ENCODE measurements at regions not wholly inside any gene's neighbourhood (a gene's known extent, or its start where the extent isn't known, plus 50 kb on each side); places are given as distances from the start of the nearest gene placed in this dataset.

DNA sequence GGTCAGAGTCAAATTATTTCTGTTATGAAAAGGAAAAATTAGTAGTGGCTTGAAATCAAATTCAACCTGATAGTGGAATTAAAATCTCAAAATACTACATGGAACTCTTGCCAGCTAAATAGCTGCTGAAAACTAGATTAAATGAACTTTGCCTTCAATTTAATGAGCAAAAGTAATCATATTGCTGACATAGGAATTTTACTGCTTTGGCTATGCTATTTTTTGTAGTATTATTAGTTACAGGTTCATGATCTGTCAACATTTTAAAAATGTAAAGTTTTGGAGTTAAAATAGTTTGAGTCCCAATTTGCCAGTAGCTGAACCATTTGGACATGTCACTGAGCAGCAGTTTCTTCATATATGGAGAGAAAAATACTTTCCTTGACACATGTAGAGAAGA lies 81.4 kb downstream of the RERGL start:
- Histone ChIP-seq H3K27me3 (no peaks in the 10 kb centered on the region), H3K36me3 (no peaks in the 10 kb centered on the region), H3K4me3 (no peak overlapping the region), H3K9me3 (no peaks in the 10 kb centered on the region), H3K4me1 (no peaks in the 10 kb centered on the region), H3K27ac (no peak overlapping the region)
- intact Hi-C loops (cut with DNase I; ENCODE audit: low total_unique reads): no loop called here
- DNase-seq: no peak
- TF ChIP-seq, protein P1, sequence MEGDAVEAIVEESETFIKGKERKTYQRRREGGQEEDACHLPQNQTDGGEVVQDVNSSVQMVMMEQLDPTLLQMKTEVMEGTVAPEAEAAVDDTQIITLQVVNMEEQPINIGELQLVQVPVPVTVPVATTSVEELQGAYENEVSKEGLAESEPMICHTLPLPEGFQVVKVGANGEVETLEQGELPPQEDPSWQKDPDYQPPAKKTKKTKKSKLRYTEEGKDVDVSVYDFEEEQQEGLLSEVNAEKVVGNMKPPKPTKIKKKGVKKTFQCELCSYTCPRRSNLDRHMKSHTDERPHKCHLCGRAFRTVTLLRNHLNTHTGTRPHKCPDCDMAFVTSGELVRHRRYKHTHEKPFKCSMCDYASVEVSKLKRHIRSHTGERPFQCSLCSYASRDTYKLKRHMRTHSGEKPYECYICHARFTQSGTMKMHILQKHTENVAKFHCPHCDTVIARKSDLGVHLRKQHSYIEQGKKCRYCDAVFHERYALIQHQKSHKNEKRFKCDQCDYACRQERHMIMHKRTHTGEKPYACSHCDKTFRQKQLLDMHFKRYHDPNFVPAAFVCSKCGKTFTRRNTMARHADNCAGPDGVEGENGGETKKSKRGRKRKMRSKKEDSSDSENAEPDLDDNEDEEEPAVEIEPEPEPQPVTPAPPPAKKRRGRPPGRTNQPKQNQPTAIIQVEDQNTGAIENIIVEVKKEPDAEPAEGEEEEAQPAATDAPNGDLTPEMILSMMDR (IDR thresholded peaks at IDR 0.05): no peak
- TF ChIP-seq POLR2AphosphoS5 (IDR thresholded peaks at IDR 0.05) (no peak), POLR2A (IDR thresholded peaks at IDR 0.05) (no peak)

DNA sequence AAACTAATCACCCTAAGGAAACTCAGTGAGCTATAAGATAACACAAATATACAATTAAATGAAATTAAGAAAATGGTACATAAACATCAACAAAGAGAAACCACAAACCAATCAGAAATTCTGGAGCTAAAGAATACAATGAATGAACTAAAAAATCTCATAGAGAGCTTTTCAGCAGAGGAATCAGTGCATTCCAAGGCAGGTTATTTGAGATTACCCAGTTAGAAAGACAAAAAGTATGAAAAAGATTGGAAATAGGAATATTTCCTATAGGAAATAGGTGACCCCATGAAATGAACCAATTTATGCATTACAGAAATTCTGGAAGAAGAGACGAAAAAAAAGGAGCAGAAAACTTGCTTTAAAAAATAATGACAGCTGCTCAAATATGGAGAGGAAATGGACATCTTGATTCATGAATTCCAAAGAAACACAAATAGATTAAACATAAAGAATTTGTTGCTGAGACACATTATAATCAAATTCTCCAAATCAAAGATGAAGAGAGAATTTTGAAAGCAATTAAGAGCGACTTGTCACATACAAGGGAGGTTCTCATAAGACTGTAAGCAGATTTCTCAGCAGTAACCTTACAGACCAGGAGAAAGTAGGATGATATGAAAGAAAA lies 90.7 kb downstream of the RERGL start:
- Histone ChIP-seq H3K9me3 (peaks cover 0 to 28% (median 27%) of the 10 kb centered on the region in 4 donors), H3K27me3 (no peaks in the 10 kb centered on the region), H3K27ac (no peak overlapping the region), H3K4me1 (no peaks in the 10 kb centered on the region), H3K36me3 (no peaks in the 10 kb centered on the region), H3K4me3 (no peak overlapping the region)
- intact Hi-C loops (cut with DNase I; ENCODE audit: low total_unique reads): no loop called here
- 71 to 84% (median 77%) methylated on average over 2 of the region's 2 CpGs for WGBS, 5 donors
- TF ChIP-seq, protein P1 (IDR thresholded peaks at IDR 0.05): no peak
- TF ChIP-seq POLR2AphosphoS5 (IDR thresholded peaks at IDR 0.05) (no peak), EP300 (IDR thresholded peaks at IDR 0.05) (no peak), POLR2A (IDR thresholded peaks at IDR 0.05) (no peak)
- no peak for DNase-seq

DNA sequence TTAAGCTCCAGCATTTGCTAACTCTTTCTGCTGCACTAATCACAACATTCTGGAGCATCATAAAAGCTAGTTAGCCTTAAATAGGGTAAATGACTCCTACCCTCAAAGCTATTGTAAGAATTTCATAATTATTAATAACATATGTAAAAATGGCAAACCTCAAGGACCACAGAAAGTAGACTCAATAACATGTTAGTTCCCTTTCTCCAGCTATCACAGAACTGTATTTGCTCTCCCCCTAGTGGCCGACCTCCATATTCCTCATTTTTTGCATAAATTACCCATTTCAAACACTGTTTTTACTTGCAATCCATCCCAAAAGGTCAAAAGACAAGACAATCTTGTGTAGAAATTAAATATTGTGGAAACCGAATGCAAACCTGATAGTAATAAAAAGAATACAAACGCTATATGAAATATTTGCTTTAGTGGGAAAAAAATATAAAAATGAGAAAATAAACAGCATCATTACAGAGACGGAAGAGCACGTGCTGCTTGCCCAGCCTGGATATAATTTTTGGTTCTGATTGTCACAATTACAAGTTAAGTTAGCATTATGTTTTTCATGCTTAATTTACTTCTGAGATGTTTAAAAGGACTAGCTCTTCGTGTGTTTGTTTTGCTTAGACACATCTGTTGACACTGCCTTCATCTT lies 97.9 kb downstream of the RERGL start:
- H3K4me1 ChIP-seq: no peaks in the 10 kb centered on the region
- WGBS, 5 donors: 29 to 32% (median 30%) methylated on average over 6 of the region's 6 CpGs
- H3K27ac ChIP-seq: no peak overlapping the region
- H3K36me3 ChIP-seq: no peaks in the 10 kb centered on the region
- H3K9me3 ChIP-seq: no peaks in the 10 kb centered on the region
- no peak overlapping the region for H3K4me3 ChIP-seq
- TF ChIP-seq POLR2A (IDR thresholded peaks at IDR 0.05) (no peak), EP300 (IDR thresholded peaks at IDR 0.05) (no peak), POLR2AphosphoS5 (IDR thresholded peaks at IDR 0.05) (no peak)
- TF ChIP-seq, protein P1 (IDR thresholded peaks at IDR 0.05): peak in 4 of 7 experiments; percentile 25 to 53 (median 38)
- peak in 1 of 2 donors; percentile 66 for DNase-seq
- H3K27me3 ChIP-seq: no peaks in the 10 kb centered on the region
- intact Hi-C loops (cut with DNase I; ENCODE audit: low total_unique reads): no loop called here

DNA sequence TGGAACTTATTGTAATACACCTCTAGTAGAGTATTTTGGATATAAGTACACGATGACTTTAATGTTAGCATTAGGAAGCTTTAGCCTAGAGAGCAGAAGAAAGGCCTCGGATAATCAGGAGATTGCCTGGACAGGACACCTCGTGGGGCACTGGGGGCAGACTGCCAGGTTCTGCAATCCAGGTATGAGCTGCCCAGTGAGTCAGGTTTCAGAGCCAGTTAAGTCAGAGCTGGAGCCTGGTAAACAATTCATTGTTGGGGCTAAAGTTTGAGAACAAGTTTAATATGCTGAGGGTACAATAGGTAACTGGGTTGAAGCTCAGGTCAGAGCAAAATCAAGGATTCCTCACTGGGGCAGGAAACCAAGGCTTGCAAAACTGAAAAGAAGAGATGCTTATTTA lies 107.4 kb downstream of the RERGL start:
- intact Hi-C loops (cut with DNase I; ENCODE audit: low total_unique reads): no loop called here
- Histone ChIP-seq H3K36me3 (no peaks in the 10 kb centered on the region), H3K27me3 (no peaks in the 10 kb centered on the region), H3K27ac (no peak overlapping the region), H3K4me3 (no peak overlapping the region), H3K4me1 (no peaks in the 10 kb centered on the region), H3K9me3 (no peaks in the 10 kb centered on the region)
- TF ChIP-seq POLR2A (IDR thresholded peaks at IDR 0.05) (no peak), EP300 (IDR thresholded peaks at IDR 0.05) (no peak), POLR2AphosphoS5 (IDR thresholded peaks at IDR 0.05) (no peak)
- TF ChIP-seq, protein P1 (IDR thresholded peaks at IDR 0.05): no peak
- 30 to 51% (median 44%) methylated on average over 3 of the region's 3 CpGs for WGBS, 5 donors
- DNase-seq: peak in 1 of 2 donors; percentile 2

Measured in stomach (tissue), 8 donors.